WTC11 (cell line): ENCODE measurements at regions not wholly inside any gene's neighbourhood (a gene's known extent, or its start where the extent isn't known, plus 50 kb on each side); places are given as distances from the start of the nearest gene placed in this dataset.

Experiments used
- ATAC-seq: fragments of 200-7000 bp; cut with Tn5 transposase; 2 replicates; pipeline ENCODE4 v1.10.0; 2021; ENCODE audit warnings: mild to moderate bottlenecking, moderate library complexity
- CTCF ChIA-PET: fragments of 300-600 bp; sonication (Branson Sonifier 250); formaldehyde crosslinking; loops from one replicate; lab custom pipeline; 2021; ENCODE audit warnings: antibody characterized with exemption; lab: Charles Lee
- POLR2A ChIA-PET: fragments of 350-600 bp; sonication (Branson Sonifier 250); formaldehyde crosslinking; loops from one replicate; lab custom pipeline; 2021; ENCODE audit warnings: antibody characterized with exemption; lab: Charles Lee
- DNase-seq: peaks from one replicate; pipeline ENCODE4 v3.0.0; 2021; ENCODE audit warnings: low spot score
- H3K27ac Mint-ChIP-seq: 2 replicates; pipeline ENCODE4 v1.8.0; 2021; ENCODE audit warnings: mixed read lengths
- H3K27me3 Mint-ChIP-seq: 2 replicates; pipeline ENCODE4 v1.8.0; 2021; ENCODE audit warnings: low read depth, mild to moderate bottlenecking, moderate library complexity, mixed read lengths
- H3K36me3 Mint-ChIP-seq: 2 replicates; pipeline ENCODE4 v1.8.0; 2021; ENCODE audit warnings: mixed read lengths
- H3K4me1 Mint-ChIP-seq: 2 replicates; pipeline ENCODE4 v1.8.0; 2022; ENCODE audit warnings: mixed read lengths
- H3K4me3 Mint-ChIP-seq: 2 replicates; pipeline ENCODE4 v1.8.0; 2021; ENCODE audit warnings: mild to moderate bottlenecking, moderate library complexity, mixed read lengths
- H3K9me3 Mint-ChIP-seq: 2 replicates; pipeline ENCODE4 v1.8.0; 2021; ENCODE audit warnings: mixed read lengths
- FOXK1 ChIP-seq: sonication (generic); formaldehyde crosslinking; IDR thresholded peaks from 2 replicates; pipeline ENCODE4 v1.8.0; 2022; ENCODE audit warnings: mild to moderate bottlenecking, moderate library complexity, missing genetic modification reagents
- FOXP1 ChIP-seq: sonication (generic); formaldehyde crosslinking; IDR thresholded peaks from 2 replicates; pipeline ENCODE4 v1.8.0; 2022; ENCODE audit warnings: missing genetic modification reagents, mild to moderate bottlenecking, moderate library complexity, borderline replicate concordance
- GABPB1 ChIP-seq: sonication (generic); formaldehyde crosslinking; IDR thresholded peaks from 2 replicates; pipeline ENCODE4 v1.8.1; 2023; ENCODE audit warnings: mild to moderate bottlenecking, missing genetic modification reagents
- JUN ChIP-seq: sonication (generic); formaldehyde crosslinking; IDR thresholded peaks from 2 replicates; pipeline ENCODE4 v1.8.0; 2023; ENCODE audit warnings: mild to moderate bottlenecking, missing genetic modification reagents
- MAX ChIP-seq: sonication (generic); formaldehyde crosslinking; IDR thresholded peaks from 2 replicates; pipeline ENCODE4 v1.8.0; 2022; ENCODE audit warnings: mild to moderate bottlenecking, missing genetic modification reagents
- PRRX2 ChIP-seq: fragments of 250-450 bp; sonication (Bioruptor Pico); IDR thresholded peaks from 2 replicates; pipeline ENCODE4 v1.8.0; 2021; ENCODE audit warnings: mild to moderate bottlenecking
- ZNF121 ChIP-seq: sonication (generic); formaldehyde crosslinking; IDR thresholded peaks from 2 replicates; pipeline ENCODE4 v1.8.0; 2023; ENCODE audit warnings: missing genetic modification reagents
- ZNF281 ChIP-seq: sonication (generic); formaldehyde crosslinking; IDR thresholded peaks from 2 replicates; pipeline ENCODE4 v1.8.0; 2023; ENCODE audit warnings: mild to moderate bottlenecking, missing genetic modification reagents
- ZNF396 ChIP-seq: fragments of 250-450 bp; sonication (Bioruptor Pico); IDR thresholded peaks from 2 replicates; pipeline ENCODE4 v1.8.0; 2021; ENCODE audit warnings: mild to moderate bottlenecking, moderate library complexity, borderline replicate concordance
- ZNF512 ChIP-seq: sonication (generic); formaldehyde crosslinking; IDR thresholded peaks from 2 replicates; pipeline ENCODE4 v1.8.1; 2022; ENCODE audit warnings: missing genetic modification reagents, borderline replicate concordance

- TF ChIP-seq ZNF281 (CRISPR knock-in tag) (no peak), ZNF512 (no peak), MAX (CRISPR knock-in tag) (no peak), FOXP1 (no peak), ZNF396 (CRISPR knock-in tag) (no peak)
Measured at GRCh38 chr16:10317425-10318001, 68.3 kb upstream of the ATF7IP2 start (continued).

GRCh38 chr16:10318798-10319500, 66.9 kb upstream of the ATF7IP2 start:
- no peaks in the 10 kb centered on the region for H3K4me1 Mint-ChIP-seq
- no peaks in the 10 kb centered on the region for H3K27me3 Mint-ChIP-seq
- no peak overlapping the region for H3K27ac Mint-ChIP-seq
- ChIA-PET CTCF (interaction anchor here (0.7 kb wide), 1 partner anchor 67 kb away, joined by 3 read pairs; no protein-coding TSS in a partner anchor), POLR2A (no interaction called here)
- no peak for ATAC-seq
- peaks cover 5% of the 10 kb centered on the region; the same call in 1 of the 2 replicates for H3K9me3 Mint-ChIP-seq
- DNase-seq = no peak
- H3K4me3 Mint-ChIP-seq = no peak overlapping the region
- H3K36me3 Mint-ChIP-seq = no peaks in the 10 kb centered on the region; the same call in 1 of the 2 replicates
- TF ChIP-seq GABPB1 (peak; percentile 65; the same call in 1 of the 2 replicates), ZNF281 (CRISPR knock-in tag) (no peak), PRRX2 (no peak)

GRCh38 chr16:10321407-10322387, 64.2 kb upstream of the ATF7IP2 start:
- H3K4me3 Mint-ChIP-seq = no peak overlapping the region
- ChIA-PET CTCF (interaction anchor here (1.4 kb wide), 1 partner anchor 66 kb away, joined by 3 read pairs; no protein-coding TSS in a partner anchor), POLR2A (no interaction called here)
- H3K27me3 Mint-ChIP-seq = no peaks in the 10 kb centered on the region
- H3K27ac Mint-ChIP-seq = no peak overlapping the region
- DNase-seq = no peak
- no peak for TF ChIP-seq JUN
- TF ChIP-seq ZNF121 (CRISPR knock-in tag) = peak; percentile 61
- no peak for TF ChIP-seq FOXK1 (CRISPR knock-in tag)
- no peak for TF ChIP-seq GABPB1
- peaks cover 5% of the 10 kb centered on the region for H3K9me3 Mint-ChIP-seq
- no peaks in the 10 kb centered on the region for H3K4me1 Mint-ChIP-seq
- no peak for ATAC-seq
- no peaks in the 10 kb centered on the region; the same call in 1 of the 2 replicates for H3K36me3 Mint-ChIP-seq
